Transverse colon (tissue), 4 donors: ENCODE measurements at regions not wholly inside any gene's neighbourhood (a gene's known extent, or its start where the extent isn't known, plus 50 kb on each side); places are given as distances from the start of the nearest gene placed in this dataset.

Experiments used
- POLR2A ChIP-seq: fragments of 450-650 bp; IDR thresholded peaks from one replicate; pipeline ENCODE4 v1.6.1; 2016; ENCODE audit warnings: antibody characterized with exemption, mild to moderate bottlenecking, moderate library complexity
- POLR2AphosphoS5 ChIP-seq, 3 donors: sonication (generic); formaldehyde crosslinking; IDR thresholded peaks; one replicate each; pipeline ENCODE4 v1.6.1; 2016; ENCODE audit warnings: antibody characterized with exemption in 3 of 3
- TF ChIP-seq, protein P1 (sequence below), 5 experiments: fragments of 200-600 bp in 3 of 5; fragments of 450-650 bp in 2 of 5; sonication (generic) in 3 of 5; IDR thresholded peaks; 1 replicate in 2 of 5; 2 replicates in 3 of 5; pipeline ENCODE4 v1.5.1; 2016 to 2017; ENCODE audit warnings: antibody characterized with exemption in 5 of 5, inconsistent platforms in 3 of 5, mild to moderate bottlenecking in 2 of 5, moderate library complexity in 1 of 5

DNA sequence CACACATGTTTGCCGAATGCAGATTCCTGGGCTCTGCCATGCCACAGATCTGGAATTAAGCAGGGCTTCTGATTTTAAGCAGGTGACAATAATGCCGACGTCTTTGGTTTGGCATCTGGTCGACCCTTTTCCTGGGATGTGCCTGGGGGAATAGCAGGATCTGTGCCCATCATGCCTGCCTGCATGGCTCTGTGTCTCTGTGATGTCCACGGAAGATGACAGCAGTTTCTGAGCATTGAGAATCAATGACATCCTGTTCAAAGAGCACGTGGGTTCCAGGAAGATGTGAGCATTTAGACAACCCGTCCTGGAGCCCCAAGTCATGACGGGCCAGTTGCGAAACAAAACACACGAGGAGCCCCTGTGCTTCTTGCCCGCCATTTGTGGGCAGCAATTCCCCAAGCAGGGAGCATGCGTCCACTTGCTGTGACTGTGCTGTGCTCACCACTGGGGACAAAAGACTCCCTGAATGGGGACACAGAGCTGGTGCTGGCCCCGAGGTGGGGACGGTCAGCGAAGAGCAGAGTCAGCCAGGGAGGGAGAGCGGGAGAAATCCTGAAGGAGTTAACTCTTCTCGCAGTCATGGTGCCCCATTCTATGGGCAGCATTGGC is 110.1 kb downstream of the ERMARD start:
- TF ChIP-seq POLR2A, result no peak
- TF ChIP-seq, protein P1, sequence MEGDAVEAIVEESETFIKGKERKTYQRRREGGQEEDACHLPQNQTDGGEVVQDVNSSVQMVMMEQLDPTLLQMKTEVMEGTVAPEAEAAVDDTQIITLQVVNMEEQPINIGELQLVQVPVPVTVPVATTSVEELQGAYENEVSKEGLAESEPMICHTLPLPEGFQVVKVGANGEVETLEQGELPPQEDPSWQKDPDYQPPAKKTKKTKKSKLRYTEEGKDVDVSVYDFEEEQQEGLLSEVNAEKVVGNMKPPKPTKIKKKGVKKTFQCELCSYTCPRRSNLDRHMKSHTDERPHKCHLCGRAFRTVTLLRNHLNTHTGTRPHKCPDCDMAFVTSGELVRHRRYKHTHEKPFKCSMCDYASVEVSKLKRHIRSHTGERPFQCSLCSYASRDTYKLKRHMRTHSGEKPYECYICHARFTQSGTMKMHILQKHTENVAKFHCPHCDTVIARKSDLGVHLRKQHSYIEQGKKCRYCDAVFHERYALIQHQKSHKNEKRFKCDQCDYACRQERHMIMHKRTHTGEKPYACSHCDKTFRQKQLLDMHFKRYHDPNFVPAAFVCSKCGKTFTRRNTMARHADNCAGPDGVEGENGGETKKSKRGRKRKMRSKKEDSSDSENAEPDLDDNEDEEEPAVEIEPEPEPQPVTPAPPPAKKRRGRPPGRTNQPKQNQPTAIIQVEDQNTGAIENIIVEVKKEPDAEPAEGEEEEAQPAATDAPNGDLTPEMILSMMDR (IDR thresholded peaks at IDR 0.05), result no peak
- no peak for TF ChIP-seq POLR2AphosphoS5 (IDR thresholded peaks at IDR 0.05)
